ENCODE measurements at regions not wholly inside any gene's neighbourhood (a gene's known extent, or its start where the extent isn't known, plus 50 kb on each side); places are given as distances from the start of the nearest gene placed in this dataset.
"Not testable (repeated sequence)": the region's sequence is repeated elsewhere in the genome, so short reads cannot be mapped to it uniquely, and the experiment has no call there.

- TF ChIP-seq CTCF (optimal IDR thresholded peaks at IDR 0.05 in 1 of 3, IDR thresholded peaks at IDR 0.05 in 1 of 3, conservative IDR thresholded peaks at IDR 0.05 in 1 of 3; ENCODE audit: extremely low read depth in 1 of 3, insufficient read depth in 2 of 3, low read length in 3 of 3); EZH2 (IDR thresholded peaks at IDR 0.05; ENCODE audit: low read length): not testable (repeated sequence)
These were observed 123.8 kb upstream of the UNC5B start for GRCh38 chr10:71088578-71088977.

Data from keratinocyte (primary cell).